NCI-H460 (cell line): ENCODE measurements at regions not wholly inside any gene's neighbourhood (a gene's known extent, or its start where the extent isn't known, plus 50 kb on each side); places are given as distances from the start of the nearest gene placed in this dataset.

Experiments used
- DNase-seq: peaks from one replicate; pipeline ENCODE4 v3.0.0-alpha.2; 2016; ENCODE audit warnings: low read depth; ENCODE audit errors: extremely low read depth

DNA sequence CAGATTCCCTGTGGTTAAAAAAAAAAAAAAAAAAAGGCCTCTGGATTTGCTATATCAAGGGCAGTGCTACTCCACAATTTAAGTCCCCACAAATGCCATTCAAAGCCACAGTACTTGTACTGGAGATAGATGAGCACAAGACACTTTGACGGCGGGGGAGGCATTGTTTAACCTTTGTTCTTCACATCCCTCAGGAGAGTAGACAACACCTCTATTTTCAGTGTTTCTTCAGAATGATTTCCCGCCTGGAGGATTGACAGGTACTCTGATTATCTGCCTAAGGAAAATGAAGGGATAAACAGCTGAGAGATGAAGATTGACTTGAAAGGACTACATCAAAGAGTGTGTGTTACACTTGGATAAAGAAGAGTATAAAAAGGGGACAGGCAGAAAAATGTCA lies 58.7 kb downstream of the OTOL1 start:
- DNase-seq, result no peak

DNA sequence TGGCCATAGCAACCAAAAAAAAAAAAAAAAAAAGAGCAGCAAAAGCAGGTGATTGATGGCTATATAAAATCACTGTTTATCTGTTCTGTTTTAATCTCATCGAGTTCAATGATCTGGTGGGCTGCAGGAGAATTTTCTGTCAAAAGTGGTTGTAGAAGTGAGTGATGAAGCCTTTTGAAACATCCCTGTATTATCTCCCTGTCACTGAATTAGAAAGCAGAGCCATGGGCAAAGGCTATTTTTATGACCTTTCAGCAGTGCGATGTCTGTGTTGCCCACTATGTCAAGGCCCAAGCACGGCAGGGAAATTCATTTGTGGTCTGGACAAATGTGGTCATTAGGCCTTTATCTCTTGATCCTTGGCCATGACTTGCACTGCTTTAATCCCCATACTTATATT lies 59.9 kb downstream of the OTOL1 start:
- DNase-seq, result no peak

DNA sequence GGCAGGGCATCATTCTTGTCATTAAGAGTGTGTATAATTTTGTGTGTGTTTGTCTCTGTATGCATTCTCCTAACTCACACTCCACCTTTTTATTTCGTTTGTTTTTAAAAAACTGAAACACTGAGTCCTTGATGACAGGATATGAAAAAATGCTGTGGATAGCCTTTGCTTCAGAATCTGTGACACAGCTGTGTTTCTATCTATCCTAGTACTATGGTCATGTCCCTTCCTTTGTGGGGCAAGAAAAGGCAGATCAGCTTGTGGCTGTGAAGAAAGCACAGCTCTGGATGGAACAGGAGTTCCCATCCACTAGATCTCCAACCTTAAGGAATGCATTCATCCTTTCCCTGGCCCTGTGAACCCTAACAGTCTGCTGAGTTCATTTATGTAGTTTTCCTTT lies 60.3 kb downstream of the OTOL1 start:
- DNase-seq, result no peak

DNA sequence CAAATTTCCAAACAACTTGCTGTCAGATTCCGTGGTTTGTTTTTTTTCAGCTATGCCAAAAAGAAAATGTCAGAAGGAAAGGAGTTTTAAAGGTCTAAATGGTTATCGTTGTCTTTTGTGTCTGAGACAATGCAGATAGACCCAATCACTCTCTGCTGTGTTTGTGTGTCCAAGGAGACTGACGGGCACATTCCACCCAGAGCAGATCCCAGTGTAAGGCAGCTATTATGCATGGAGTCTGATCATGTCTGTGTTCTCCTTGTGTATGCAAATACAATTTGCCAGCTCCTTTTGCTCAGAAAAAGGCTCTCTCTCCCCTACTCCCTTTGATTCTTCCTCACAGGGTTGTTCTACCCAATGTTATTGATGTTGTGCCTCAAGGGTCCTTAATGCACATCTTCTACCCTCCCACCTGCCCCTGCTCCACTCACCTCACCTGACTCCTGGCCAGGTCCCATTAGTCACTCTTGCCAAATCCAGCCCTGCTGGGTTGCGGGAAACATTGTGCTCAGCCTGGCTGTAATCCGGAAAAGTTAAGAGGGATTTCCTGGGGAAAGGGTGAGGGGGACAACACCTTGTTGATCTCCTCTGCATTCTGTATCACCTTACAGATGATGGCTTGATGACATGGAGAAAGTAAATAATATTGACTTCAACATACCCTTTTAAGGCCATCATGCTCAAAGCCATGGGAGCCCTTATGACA lies 61.0 kb downstream of the OTOL1 start:
- no peak for DNase-seq

DNA sequence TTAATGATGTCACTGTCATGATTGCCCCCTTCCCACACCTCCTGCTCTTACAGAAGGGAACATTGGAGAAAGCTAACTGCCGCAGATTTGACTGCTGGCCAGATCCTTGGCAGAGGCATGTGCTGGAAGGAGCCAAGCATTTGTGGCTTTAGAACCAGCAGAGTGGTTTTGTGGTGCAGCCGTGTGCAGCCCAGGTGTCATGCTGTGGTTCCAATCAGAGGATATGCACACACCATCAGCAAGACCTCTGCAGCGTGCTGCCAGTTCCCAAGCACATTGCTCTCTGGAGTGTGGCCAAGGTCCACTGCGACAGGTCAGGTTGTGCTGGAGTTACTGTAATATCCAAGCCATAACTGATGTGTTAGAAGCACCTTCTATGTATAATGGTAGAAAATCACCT lies 61.6 kb downstream of the OTOL1 start:
- no peak for DNase-seq

DNA sequence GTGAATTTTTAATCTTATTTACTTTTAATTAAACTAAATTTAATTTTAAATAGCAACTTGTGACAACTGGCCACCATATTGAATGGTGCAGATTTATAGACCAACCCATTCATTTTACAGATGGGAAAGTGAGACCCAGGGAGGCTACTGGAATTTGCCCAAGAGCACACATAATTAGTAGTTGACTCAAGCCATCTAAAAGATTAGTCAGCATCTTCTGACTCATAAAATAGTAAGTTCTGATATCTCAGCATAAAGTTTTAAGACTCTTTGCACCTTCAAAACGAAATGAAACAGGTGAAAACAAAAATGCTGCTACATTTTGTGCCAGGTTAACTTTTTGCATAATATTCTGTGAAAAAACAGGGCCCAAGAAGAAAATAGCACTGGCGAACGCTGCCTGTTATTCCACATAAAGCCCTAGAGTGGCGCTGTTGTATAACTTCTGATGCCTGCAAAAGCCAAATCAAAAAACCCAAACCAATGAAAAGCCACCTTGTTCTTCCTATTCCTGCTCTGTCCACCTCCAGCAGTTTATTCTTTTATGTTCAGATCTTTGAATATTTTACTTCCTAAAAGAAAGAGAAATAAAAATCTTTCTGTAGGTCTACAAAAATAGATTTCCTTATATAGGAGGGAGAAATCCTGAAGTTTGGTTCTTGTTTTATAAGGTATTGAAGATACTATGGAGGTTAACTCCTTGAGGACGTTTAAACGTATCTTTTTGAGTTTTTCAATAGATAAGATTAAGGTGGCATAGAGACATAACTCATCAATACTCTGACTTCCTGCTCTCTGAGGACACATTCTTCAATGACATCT lies 62.8 kb downstream of the OTOL1 start:
- DNase-seq, result peak; percentile 46

DNA sequence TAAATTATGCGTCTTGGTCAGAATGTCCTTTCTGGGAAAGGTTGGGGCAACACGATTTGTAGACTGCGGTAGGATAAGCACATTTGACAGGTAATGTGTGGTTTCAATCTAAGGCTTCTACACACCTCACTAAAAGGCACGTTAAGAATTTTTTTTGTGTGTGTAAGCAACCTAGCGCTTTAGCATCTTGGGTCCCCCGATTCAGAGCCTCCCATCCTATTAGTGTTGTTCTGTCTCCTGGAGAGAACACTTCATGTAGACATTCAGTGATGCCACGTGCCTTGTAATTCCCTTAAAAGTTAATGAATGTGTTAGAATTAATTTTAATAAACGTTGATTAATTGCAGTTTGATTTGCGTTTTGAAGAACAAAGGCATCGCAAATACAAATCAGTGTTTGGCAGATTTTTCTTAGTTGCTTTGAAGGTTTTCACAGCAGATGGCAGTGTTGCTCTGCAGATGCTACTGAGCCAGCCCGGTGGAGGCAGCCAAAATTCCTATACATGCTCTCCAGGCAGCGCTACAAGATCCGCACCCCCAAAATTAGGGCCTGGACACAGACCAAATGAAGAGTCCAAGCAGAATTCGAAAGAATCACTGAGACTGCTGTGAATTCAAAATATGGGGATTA lies 63.5 kb downstream of the OTOL1 start:
- DNase-seq, result peak; percentile 59

DNA sequence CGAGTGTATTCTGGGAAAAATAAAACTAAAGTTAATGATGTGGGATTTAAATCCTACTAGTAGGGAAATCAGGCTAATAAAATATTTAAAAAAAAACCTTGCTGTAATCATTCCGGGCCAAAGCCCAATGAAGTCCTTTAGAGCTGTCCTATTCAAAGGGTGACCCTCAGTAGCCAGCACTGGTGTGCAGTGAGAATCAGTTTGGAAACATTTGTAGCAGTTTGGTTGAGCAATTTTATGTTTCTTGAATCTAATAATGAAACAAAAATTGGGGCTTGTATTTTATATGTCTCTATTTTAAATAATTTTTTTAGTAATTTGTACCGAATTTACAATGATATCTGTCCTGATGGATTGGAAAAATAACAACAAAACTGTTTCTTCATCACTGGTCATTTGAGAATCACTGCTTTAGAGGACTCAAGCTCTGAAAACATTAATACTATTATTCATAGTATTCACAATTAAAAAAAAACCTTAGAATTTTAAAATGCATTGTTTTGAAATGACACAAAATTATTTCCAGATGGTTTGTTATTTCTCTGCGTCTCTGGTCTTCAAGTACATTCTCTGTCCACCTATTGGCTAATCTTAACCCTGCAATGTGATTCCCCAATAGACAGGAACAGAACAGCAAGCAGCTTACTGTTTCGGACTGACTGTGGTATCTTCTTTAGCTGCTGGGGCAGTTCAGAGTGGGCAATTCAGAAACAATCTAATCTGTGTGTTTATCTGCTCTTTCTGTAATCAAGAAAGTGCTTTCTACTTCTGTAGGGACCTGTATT lies 71.2 kb downstream of the OTOL1 start:
- no peak for DNase-seq

DNA sequence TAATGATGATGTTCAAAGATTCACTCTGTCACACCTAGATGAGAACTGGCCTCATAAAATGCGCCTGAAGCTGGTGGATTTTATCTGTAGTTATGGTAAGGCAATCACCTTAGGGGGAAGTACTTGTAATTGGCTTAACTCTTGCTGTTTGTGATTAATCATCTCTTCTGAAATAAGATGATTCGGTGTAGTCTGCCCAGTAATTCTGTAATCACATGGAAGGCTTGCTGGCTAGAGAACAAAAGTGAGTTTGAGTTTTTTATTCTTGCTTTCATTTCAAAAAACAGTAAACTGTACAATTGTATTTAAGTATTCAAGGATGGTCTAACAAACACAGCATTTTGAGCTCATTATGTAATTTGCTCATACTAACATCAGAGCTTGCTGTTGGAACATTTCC lies 72.1 kb downstream of the OTOL1 start:
- DNase-seq, result no peak

DNA sequence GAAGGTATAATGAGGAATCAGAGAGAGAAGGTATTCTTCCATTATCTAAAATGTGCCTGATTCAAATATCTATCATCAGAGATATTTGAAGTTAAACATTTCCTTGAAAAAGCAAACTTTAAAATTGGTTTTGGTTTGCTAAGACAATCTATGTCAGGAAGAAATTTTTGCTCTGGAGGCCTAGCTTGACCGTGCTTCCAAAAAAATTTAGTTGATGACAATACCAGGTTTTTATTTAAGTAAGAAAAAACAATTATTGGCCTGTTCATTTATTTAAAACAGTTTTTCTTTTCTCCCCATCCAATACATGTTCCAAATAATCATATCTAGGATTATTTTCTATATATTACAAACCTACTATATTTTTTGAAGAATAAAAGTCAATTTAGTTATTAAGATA lies 75.3 kb downstream of the OTOL1 start:
- DNase-seq, result no peak

DNA sequence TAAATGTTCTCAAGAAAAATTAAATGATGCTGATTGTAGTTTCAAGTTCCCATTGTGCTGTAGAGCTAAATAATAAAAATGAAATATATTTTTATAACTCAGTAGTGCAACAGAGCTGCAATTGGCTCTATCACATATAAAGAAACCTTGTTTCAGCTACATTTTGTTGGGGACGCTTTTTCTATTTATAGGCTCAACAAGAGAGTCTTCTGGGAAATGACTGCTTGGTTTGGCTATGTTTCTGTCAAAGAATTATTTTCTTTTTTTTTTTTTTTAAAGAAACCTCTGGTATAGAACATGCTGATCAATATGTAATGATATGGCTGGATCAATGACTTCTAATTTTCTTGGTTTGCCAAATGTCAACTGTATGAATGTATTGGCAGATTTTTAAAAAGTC lies 76.5 kb downstream of the OTOL1 start:
- DNase-seq, result no peak

DNA sequence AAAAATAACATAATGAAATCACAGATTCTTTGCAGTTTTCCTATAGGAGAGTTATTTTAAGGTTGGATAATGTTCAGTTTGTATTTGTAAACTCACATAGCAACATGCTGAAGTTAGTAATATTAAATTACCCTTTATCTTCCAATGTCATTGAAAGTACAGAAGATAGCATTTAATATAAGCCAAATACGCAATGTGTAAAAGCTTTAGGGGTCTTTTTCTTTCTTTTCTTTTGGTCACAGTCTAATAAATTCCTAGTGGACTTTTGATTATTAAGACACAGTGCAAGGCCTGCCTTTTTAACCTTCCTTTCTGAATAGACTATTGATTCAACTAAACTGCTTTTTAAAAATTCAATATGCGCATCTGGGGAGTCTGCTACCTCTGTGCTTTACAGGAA lies 79.3 kb downstream of the OTOL1 start:
- DNase-seq, result no peak

DNA sequence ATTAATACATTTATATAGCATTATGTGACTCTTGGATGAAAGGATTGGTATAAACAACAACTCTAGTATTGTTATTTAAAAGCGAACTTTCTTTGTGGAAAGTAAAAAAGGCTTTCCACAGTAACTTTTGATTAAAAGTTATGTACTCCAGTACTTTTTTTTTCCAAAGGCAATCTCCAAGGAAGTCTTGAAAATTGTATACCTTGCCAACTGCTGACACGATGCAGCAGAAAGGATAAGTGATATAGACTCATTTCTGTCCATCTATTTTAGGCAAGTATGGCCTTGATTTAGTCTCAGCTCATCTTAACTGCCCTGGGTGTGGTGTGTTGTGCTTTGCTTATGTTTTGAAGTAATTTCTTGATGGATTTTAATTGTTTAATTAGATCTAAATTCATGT lies 79.7 kb downstream of the OTOL1 start:
- no peak for DNase-seq

DNA sequence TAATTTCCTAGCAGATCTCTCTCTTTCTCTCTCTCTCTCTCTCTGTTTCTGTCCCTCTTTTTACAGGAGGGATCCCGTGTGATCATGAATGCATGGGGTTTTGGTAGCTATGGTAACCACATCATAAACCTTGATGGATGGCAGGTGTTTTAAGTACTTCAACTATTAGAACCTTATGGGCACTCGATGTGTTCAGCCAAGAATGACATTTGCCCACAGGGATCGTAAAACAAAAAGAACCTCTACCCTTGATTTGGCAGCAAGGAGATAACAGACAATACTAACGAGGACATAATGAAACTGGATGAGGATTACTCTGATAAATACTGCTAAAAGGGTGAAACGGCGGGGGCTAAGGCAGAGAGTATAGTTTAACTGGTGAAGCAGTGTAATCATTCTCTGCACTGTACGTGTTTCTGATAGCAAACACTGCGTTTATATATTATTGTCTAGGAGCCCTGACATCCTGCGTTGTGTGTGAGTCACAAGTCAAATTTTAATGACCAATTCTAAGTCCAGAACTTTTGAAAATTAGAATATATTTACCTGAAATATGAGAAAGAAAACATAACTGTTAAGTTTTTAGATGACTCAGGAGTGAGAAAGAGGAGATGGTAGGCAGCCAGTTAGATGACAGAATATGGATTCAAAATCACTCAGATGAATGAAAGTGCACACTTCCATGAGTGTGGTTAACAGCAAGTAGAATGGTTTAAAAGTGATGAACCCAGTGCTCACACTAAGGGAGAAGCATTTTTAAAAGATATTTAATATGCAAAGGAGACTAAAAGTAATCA lies 80.3 kb downstream of the OTOL1 start:
- DNase-seq, result no peak

DNA sequence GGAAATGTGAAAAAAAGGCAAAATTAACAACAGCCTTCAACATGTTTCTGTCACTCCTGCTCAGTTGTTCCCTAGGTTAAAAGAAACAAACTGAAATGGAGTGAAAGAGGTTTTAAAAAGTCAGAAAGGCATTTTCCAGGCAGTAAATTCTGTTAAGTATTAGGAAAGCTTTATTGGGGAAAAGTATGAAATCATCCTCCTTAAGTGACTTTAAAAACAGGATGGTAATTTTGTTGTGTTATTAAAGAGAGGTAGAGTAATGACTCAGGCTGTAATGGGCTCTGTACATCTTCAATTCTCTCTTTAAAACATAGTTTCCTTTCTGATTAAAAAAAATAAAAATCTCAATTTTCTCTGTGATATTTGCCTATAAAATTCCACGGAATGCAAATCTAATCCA lies 81.1 kb downstream of the OTOL1 start:
- DNase-seq, result no peak

DNA sequence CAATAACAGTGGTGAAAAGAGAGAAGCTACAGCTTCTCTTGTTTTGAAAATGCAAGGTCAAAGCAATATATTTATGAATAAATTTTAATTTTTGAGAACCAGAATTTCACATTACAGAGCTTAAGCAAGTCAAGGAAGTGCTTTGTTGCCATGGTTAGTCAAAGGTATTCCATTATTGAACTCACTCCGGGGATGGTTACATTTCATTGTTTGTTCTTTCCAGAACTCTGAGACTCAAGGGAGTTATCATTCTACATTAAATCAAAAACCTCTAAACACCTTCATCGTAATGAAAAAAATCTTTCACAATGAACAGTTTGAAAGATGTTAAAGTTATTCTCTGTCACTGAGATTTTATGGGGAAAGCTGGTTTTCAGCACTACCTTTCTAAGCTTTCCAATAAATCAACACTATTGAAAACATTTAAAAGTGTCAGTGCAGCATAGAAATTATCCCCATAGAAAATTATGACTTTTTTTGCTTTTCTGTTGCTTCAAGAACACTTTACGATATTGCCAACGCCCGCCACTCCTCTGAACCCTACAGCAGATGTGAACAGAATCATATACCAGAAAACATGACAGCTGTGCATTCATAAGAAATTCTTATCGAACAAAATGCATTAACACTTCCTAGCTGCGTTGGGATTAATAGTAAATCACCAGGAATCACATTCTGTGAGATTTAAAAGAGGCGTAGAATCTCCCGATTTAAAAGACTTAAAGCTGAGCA lies 83.0 kb downstream of the OTOL1 start:
- DNase-seq, result no peak

DNA sequence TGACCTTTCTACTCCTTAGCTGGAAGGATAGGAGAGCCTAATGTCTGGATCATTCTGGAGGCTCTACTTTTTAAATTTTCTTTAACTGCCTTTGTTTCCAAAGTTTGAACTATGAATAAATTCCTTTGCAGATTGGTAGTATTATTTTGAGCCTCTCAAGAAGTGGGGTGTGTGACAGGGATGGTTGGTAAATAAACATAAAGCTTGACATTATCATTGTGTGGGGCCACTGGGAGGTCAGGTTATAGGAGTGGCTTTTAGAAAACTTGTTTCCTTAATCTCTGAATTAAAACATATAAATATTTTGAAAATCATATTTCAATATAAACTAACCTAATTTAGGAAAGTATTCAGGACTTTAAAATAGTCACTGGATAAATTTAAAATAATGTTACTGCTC lies 89.3 kb downstream of the OTOL1 start:
- DNase-seq, result no peak

DNA sequence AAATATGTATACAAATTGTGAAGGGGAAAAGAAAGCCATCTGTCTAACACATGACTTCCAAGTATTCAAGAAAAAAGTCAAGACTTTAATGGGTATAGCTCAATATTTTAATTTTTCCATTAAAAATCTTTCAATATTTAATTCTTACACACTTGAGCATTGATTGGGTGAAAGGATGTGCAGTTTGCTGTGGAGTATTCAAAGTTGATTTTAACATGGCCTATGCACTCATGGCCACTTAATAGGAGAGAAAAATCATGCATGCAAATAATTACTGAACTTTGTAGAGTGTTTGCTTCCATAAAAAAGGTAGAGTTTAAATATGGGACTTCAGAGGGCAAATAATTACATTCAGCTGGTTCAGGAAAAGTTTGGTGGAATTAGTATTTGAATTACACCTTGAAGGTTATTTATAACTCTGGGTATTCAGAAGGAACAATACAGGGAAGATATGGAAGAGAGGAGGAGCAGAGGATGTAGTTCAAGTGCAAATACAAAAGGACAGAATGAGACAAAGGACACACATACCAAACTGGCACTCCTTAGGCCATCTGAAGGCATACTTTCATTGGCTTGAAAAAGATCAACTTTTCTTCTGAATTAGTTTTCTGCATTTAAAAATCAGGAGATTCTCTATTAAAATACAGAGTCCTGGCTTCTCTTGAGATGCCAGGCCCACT lies 90.1 kb downstream of the OTOL1 start:
- no peak for DNase-seq

DNA sequence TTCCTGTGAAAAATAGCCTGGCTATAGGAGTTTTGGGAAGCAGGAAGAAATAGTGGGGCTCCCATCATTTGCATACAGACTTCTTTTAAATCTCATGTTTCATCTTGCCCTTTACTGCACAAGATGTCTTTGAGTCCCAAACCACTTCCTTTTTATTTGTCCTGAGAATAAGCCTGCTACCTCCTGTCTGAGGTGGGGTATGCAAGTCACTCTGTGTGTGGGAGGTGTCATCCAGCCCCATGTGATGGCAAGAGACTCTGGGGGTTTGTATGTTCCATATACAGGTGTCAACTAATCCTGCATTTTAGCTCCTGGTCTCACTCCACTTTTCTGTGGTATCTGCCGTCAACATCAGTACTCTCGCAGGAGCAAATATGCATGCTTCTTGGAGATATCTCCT lies 102.0 kb downstream of the OTOL1 start:
- no peak for DNase-seq
